Hepatocyte (in vitro differentiated cells): ENCODE measurements at regions not wholly inside any gene's neighbourhood (a gene's known extent, or its start where the extent isn't known, plus 50 kb on each side); places are given as distances from the start of the nearest gene placed in this dataset.

Source experiments
- DNase-seq: peaks from one replicate; pipeline ENCODE4 v3.0.0-alpha.2; 2016; ENCODE audit warnings: low spot score
- H2AFZ ChIP-seq: fragments of 200-600 bp; sonication (generic); 2 replicates; pipeline ENCODE4 v1.6.0; 2016; ENCODE audit warnings: antibody characterized with exemption, mild to moderate bottlenecking
- H3K27ac ChIP-seq: fragments of 200-600 bp; sonication (generic); 2 replicates; pipeline ENCODE4 v1.5.1; 2016; ENCODE audit warnings: mild to moderate bottlenecking
- H3K27me3 ChIP-seq: fragments of 200-600 bp; sonication (generic); 2 replicates; pipeline ENCODE4 v1.6.1; 2016
- H3K36me3 ChIP-seq: fragments of 200-600 bp; sonication (generic); replicated peaks from 2 replicates; pipeline ENCODE4 v1.5.1; 2016; ENCODE audit warnings: low read depth; ENCODE audit not compliant: insufficient read depth
- H3K4me1 ChIP-seq: fragments of 200-600 bp; sonication (generic); 2 replicates; pipeline ENCODE4 v1.5.1; 2016; ENCODE audit warnings: mild to moderate bottlenecking, moderate library complexity; ENCODE audit not compliant: insufficient read depth
- H3K4me2 ChIP-seq: fragments of 200-600 bp; sonication (generic); 2 replicates; pipeline ENCODE4 v1.6.0; 2016
- H3K4me3 ChIP-seq: fragments of 200-600 bp; sonication (generic); 2 replicates; pipeline ENCODE4 v1.5.1; 2016; ENCODE audit warnings: mild to moderate bottlenecking
- H3K79me2 ChIP-seq: fragments of 200-600 bp; sonication (generic); 2 replicates; pipeline ENCODE4 v1.6.0; 2017; ENCODE audit warnings: mild to moderate bottlenecking
- H3K9me2 ChIP-seq: fragments of 200-600 bp; sonication (generic); replicated peaks from 2 replicates; pipeline ENCODE4 v1.6.0; 2017; ENCODE audit warnings: mild to moderate bottlenecking; ENCODE audit not compliant: insufficient read depth
- H3K9me3 ChIP-seq: fragments of 200-600 bp; sonication (generic); 2 replicates; pipeline ENCODE4 v1.5.1; 2016; ENCODE audit warnings: low read depth, mild to moderate bottlenecking
- H4K20me1 ChIP-seq: fragments of 200-600 bp; sonication (generic); 2 replicates; pipeline ENCODE4 v1.6.0; 2016; ENCODE audit warnings: mild to moderate bottlenecking; ENCODE audit not compliant: insufficient read depth, poor library complexity, severe bottlenecking
- CTCF ChIP-seq: fragments of 200-600 bp; sonication (generic); IDR thresholded peaks from 2 replicates; pipeline ENCODE4 v1.5.1; 2016; ENCODE audit warnings: antibody characterized with exemption, mild to moderate bottlenecking; ENCODE audit not compliant: poor library complexity
- EZH2 ChIP-seq: fragments of 200-600 bp; sonication (generic); IDR thresholded peaks from 2 replicates; pipeline ENCODE4 v1.6.1; 2016; ENCODE audit warnings: antibody characterized with exemption, mild to moderate bottlenecking, borderline replicate concordance
- EZH2phosphoT487 ChIP-seq: fragments of 200-600 bp; sonication (generic); IDR thresholded peaks from one replicate; pipeline ENCODE4 v1.6.1; 2018; ENCODE audit warnings: antibody characterized with exemption, mild to moderate bottlenecking, low read depth, moderate library complexity; ENCODE audit not compliant: unreplicated experiment, severe bottlenecking
- WGBS: methylation state at CpG from one replicate; pipeline ENCODE4 v1.1.6; 2016; ENCODE audit warnings: low lambda C conversion rate; ENCODE audit errors: missing lambda C conversion rate; 5-methylcytosine and 5-hydroxymethylcytosine counted together

GRCh38 chr17:13750816-13751793 is 149.4 kb upstream of the HS3ST3A1 start:
- Histone ChIP-seq H3K4me2 (peak overlapping the region; percentile 18), H3K9me3 (no peaks in the 10 kb centered on the region), H3K4me1 (peaks cover 12% of the 10 kb centered on the region), H3K27ac (peak overlapping the region; percentile 26), H2AFZ (no peak overlapping the region), H3K4me3 (no peak overlapping the region), H3K9me2 (no peaks in the 10 kb centered on the region), H3K36me3 (no peaks in the 10 kb centered on the region), H3K27me3 (no peaks in the 10 kb centered on the region), H3K79me2 (no peaks in the 10 kb centered on the region), H4K20me1 (no peaks in the 10 kb centered on the region)
- TF ChIP-seq EZH2 = no peak
- TF ChIP-seq CTCF = no peak
- no peak for TF ChIP-seq EZH2phosphoT487
- DNase-seq = peak; percentile 38
- 26% methylated on average over 12 of the region's 12 CpGs for WGBS

- 55% methylated on average over 3 of the region's 3 CpGs for WGBS
- no peak overlapping the region for H3K4me2 ChIP-seq
Measured at GRCh38 chr17:13753154-13753553, 151.4 kb upstream of the HS3ST3A1 start.

GRCh38 chr17:13753771-13754170 is 152.0 kb upstream of the HS3ST3A1 start:
- H3K4me3 ChIP-seq = no peak overlapping the region
- H4K20me1 ChIP-seq = no peaks in the 10 kb centered on the region
- H3K9me3 ChIP-seq = no peaks in the 10 kb centered on the region
- H3K79me2 ChIP-seq = no peaks in the 10 kb centered on the region
- no peaks in the 10 kb centered on the region for H3K27me3 ChIP-seq
- H3K4me1 ChIP-seq = peaks cover 11% of the 10 kb centered on the region
- no peak for TF ChIP-seq EZH2phosphoT487
- no peak for TF ChIP-seq CTCF
- no peak for TF ChIP-seq EZH2
- no peaks in the 10 kb centered on the region for H3K36me3 ChIP-seq
- H3K27ac ChIP-seq = no peak overlapping the region
- WGBS = 57% methylated on average over 1 of the region's 1 CpG
- H2AFZ ChIP-seq = no peak overlapping the region
- H3K4me2 ChIP-seq = no peak overlapping the region
- no peaks in the 10 kb centered on the region for H3K9me2 ChIP-seq
- DNase-seq = no peak

More at GRCh38 chr17:13753154-13753553, 151.4 kb upstream of the HS3ST3A1 start:
- H3K27ac ChIP-seq = no peak overlapping the region
- no peak overlapping the region for H2AFZ ChIP-seq
- H3K27me3 ChIP-seq = no peaks in the 10 kb centered on the region
- peaks cover 12% of the 10 kb centered on the region for H3K4me1 ChIP-seq
- no peaks in the 10 kb centered on the region for H3K36me3 ChIP-seq
- no peak for DNase-seq
- no peaks in the 10 kb centered on the region for H3K79me2 ChIP-seq
- H3K9me2 ChIP-seq = no peaks in the 10 kb centered on the region
- H3K9me3 ChIP-seq = no peaks in the 10 kb centered on the region
- TF ChIP-seq CTCF (no peak), EZH2phosphoT487 (no peak), EZH2 (no peak)
- H4K20me1 ChIP-seq = no peaks in the 10 kb centered on the region
- H3K4me3 ChIP-seq = no peak overlapping the region
